SH-SY5Y (cell line): ENCODE measurements at regions not wholly inside any gene's neighbourhood (a gene's known extent, or its start where the extent isn't known, plus 50 kb on each side); places are given as distances from the start of the nearest gene placed in this dataset.

ENCODE experiments used
- GATA2 ChIP-seq: IDR thresholded peaks from 2 replicates; pipeline ENCODE4 v1.6.1; 2011; ENCODE audit warnings: mild to moderate bottlenecking, low read depth, low read length
- GATA3 ChIP-seq: IDR thresholded peaks from 2 replicates; pipeline ENCODE4 v1.6.1; 2011; ENCODE audit warnings: low read depth, mild to moderate bottlenecking, low read length, moderate library complexity

GRCh38 chr14:85444635-85445034, 85.3 kb upstream of the FLRT2 start:
- TF ChIP-seq GATA3 (no peak), GATA2 (no peak)
